ENCODE measurements at regions not wholly inside any gene's neighbourhood (a gene's known extent, or its start where the extent isn't known, plus 50 kb on each side); places are given as distances from the start of the nearest gene placed in this dataset.

DNA sequence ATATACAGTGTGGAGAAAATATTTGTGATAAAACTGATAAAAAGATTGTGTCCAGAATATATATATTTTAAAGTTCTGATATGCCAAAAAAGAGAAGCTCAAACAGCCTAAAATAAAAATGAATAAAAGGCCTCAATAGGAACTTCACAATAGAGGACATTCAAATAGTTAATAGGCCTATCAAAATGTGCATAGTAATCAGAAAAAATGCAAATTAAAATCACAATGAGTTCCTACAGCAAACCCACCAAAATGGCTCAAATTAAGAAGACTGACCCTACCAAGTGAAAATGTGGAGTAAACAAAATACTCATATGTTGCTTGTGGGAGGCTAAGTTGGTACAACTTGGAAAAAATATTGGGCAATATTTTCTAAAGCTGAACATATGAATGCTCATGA lies 57.6 kb upstream of the COG2 start:
- TF ChIP-seq, protein P1, sequence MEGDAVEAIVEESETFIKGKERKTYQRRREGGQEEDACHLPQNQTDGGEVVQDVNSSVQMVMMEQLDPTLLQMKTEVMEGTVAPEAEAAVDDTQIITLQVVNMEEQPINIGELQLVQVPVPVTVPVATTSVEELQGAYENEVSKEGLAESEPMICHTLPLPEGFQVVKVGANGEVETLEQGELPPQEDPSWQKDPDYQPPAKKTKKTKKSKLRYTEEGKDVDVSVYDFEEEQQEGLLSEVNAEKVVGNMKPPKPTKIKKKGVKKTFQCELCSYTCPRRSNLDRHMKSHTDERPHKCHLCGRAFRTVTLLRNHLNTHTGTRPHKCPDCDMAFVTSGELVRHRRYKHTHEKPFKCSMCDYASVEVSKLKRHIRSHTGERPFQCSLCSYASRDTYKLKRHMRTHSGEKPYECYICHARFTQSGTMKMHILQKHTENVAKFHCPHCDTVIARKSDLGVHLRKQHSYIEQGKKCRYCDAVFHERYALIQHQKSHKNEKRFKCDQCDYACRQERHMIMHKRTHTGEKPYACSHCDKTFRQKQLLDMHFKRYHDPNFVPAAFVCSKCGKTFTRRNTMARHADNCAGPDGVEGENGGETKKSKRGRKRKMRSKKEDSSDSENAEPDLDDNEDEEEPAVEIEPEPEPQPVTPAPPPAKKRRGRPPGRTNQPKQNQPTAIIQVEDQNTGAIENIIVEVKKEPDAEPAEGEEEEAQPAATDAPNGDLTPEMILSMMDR (conservative IDR thresholded peaks at IDR 0.05 in 1 of 2, IDR thresholded peaks at IDR 0.05 in 1 of 2; ENCODE audit: extremely low read depth in 1 of 2, insufficient read depth in 1 of 2, low read depth in 1 of 2, low read length in 2 of 2): no peak
- TF ChIP-seq EZH2 (IDR thresholded peaks at IDR 0.05; ENCODE audit: borderline replicate concordance, low read length): no peak
